HG02610 (cell line): ENCODE measurements at regions not wholly inside any gene's neighbourhood (a gene's known extent, or its start where the extent isn't known, plus 50 kb on each side); places are given as distances from the start of the nearest gene placed in this dataset.

Experiments
- ATAC-seq: cut with Tn5 transposase; IDR thresholded peaks from one replicate; pipeline ENCODE4 v1.9.1; 2021; ENCODE audit warnings: mild to moderate bottlenecking, moderate library complexity; ENCODE audit not compliant: unreplicated experiment

- ATAC-seq, result no peak
Observed at GRCh38 chr5:33237471-33237870, 203.3 kb upstream of the TARS1 start.

GRCh38 chr5:33238826-33239695 is 201.7 kb upstream of the TARS1 start:
- peak; percentile 49 for ATAC-seq

- no peak for ATAC-seq
Observed at GRCh38 chr5:33240558-33240957, 200.2 kb upstream of the TARS1 start.

GRCh38 chr5:33241802-33242201 is 199.0 kb upstream of the TARS1 start:
- peak; percentile 30 for ATAC-seq

DNA sequence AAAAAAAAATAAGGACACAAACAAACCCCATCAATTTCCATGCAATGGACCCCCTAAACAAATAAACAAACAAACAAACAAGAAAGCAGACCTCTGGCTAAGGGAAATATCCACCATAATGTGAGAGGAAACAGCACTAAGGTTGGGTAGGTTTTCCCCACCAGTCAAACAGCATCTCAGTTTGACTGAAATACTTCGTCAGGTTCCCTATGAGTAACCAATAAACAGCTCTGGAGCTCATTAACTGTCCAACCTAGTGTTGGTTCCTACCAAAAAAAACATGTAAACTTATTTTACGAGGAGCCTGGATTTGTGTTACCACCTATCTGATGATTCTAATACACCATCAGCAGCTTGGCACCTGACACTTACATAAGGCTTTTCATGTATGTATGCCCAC is 198.5 kb upstream of the TARS1 start:
- peak; percentile 64 for ATAC-seq

DNA sequence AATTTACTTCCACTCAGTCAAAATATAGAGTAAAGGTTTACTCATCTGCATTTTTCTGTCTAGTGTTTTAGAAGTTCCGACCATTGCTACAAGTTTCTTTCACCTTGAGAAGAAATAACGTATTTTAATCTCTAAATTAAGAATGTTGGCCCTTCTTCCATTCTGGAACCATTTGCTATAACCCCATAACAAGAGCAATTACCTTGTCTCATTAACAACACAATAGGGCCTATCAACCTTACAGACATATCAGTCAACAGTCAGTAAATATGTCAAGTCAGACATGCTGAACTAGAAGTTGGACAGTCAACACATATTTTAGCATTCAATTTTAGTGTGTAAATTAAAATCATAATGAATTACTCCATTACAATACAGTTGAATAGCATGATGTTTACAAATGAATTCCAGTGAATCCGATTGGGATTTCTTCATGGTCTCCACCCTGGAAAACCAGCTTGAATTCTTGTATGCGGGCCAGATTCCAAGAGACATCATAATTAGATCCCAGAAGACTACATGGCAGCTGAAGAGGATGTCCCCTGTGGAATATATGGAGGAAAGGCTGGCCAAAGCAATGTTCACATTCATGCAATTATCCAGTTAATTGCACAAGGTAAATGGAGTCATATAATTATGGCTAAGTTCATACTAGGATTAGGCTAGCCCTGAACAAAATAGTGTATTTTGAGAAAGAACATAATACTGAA is 196.2 kb upstream of the TARS1 start:
- no peak for ATAC-seq

DNA sequence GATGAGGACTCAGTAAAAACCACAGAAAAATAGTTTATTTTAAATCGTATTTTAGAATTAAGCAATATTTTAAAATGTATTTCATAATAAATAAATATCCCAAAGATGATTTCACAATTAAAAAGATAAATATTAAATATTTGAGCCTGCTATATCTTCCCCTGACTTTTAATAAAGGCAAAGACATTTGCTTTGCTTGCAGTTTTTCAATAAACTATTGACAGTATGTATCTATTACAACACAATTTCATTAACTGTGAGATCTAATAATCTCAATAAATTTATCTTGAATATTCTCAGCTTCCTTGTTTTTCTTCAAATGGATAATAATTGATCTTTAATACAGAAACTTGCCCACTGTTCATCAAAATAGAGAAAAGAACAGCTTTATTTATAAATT is 186.2 kb upstream of the TARS1 start:
- ATAC-seq, result no peak

DNA sequence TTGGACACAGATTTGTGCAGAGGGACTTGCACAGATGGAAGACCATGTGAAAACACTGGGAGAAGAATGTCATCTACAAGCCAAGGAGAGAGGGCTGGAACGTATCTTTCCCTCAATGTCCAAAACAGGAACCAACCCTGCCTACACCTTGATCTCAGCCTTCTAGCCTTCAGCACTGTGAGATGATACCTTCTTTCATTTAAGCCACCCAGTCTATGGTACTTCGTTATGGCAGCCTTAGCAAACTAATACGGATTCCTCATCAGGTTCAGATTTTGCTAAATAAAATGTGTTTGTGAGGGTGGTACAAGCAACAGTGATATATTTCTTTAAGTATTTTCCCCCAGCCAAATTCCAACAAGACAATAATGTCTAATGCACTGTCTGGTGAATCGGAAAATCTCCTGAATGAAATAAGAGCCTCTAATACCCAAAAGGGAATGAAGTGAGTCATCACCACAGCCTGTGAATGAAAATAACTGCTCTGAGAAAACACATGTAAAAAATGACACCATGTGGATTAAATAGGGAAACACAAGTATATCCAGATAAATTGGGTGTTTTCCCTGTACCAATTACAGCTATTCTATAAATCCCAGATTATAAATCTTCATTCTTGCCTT is 182.8 kb upstream of the TARS1 start:
- no peak for ATAC-seq

DNA sequence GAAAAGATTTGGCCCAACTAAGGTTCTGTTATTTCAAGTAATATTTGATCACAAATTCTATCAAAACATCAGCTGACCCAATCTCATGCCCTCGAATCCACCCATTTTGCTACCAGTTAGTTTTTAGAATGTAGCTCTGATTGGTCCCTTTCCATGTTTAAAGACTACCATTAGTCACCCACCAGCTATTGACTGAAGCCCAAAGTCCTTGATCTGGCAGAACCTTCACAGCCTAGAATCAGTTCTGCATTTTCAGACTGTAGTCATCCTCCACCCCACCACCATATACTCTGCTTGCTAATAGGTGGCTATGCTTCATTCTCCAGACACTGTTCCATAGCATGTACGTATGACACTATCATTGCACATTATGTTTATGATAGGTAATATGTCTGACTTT is 182.2 kb upstream of the TARS1 start:
- no peak for ATAC-seq

- no peak for ATAC-seq
Observed at GRCh38 chr5:33260098-33260497, 180.7 kb upstream of the TARS1 start.

DNA sequence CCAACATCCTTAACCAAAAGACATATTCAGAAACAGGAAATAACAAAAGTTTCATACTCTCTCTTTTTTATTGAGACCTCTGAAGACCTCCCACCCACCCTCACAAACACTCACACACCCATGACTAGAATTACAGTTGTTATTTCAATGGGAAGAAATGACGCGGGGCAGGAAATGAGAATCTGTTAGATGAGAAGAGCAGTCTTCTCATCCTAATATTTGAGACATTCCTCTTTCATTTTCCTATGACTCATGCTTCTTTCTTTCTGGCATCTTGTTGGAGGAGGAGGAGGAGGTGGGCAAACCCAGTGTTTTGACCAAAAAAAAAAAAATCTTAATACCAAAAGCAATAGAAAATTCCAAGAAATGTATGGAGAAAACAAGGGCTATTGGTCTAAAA is 179.5 kb upstream of the TARS1 start:
- no peak for ATAC-seq

DNA sequence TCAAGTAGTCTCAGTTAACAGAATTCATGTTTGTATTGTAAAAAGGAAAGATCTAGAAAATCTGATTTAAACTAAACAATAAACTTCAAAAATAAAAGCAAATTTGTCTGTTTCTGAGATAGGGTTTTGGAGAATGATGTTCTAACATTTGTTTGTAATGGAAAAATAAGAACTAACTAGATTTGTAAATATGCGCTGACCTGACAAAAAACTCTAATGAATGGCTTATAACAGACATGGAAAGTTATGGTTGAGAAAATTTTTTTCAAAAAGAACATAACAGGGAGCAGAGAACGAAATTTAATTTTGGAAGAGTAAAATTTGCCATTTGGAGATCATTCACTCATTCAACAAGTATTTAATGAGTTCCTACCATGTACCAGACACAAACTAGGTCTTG is 179.0 kb upstream of the TARS1 start:
- ATAC-seq, result no peak

GRCh38 chr5:33267801-33268200 is 173.0 kb upstream of the TARS1 start:
- no peak for ATAC-seq

DNA sequence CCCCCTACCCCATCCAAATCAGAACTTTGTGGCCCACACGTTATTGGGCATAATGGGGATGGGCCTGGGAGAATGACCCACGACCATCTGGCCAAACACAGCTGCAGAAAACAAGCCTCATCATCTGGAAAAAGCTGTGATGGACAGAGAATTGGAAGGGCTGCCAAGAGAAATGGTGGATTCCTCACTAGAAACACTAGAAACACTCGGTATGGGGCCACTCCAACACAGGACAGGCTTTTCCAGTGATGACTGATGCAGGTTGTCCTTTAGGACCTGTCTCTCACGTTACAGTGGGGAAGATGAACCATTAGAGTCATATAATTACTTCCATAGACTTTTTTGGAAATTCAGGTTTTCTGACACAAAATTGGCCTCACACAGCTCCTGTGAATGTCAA is 172.4 kb upstream of the TARS1 start:
- no peak for ATAC-seq

GRCh38 chr5:33270671-33271070 is 170.1 kb upstream of the TARS1 start:
- no peak for ATAC-seq

- ATAC-seq, result no peak
Observed at GRCh38 chr5:33271606-33272005, 169.2 kb upstream of the TARS1 start.

GRCh38 chr5:33272288-33272687 is 168.5 kb upstream of the TARS1 start:
- ATAC-seq, result no peak

GRCh38 chr5:33273985-33274384 is 166.8 kb upstream of the TARS1 start:
- ATAC-seq, result no peak

- no peak for ATAC-seq
Observed at GRCh38 chr5:33275391-33275790, 165.4 kb upstream of the TARS1 start.

GRCh38 chr5:33275921-33276627 is 164.7 kb upstream of the TARS1 start:
- ATAC-seq, result no peak

GRCh38 chr5:33276628-33276950 is 164.2 kb upstream of the TARS1 start:
- ATAC-seq, result no peak
